A673 (cell line): ENCODE measurements at regions not wholly inside any gene's neighbourhood (a gene's known extent, or its start where the extent isn't known, plus 50 kb on each side); places are given as distances from the start of the nearest gene placed in this dataset.
"Not testable (repeated sequence)": the region's sequence is repeated elsewhere in the genome, so short reads cannot be mapped to it uniquely, and the experiment has no call there.

Experiments used
- BruUV-seq: library from RNA; stranded (reverse); fragments of 400-500 nt; replicated peaks from 2 replicates; lab custom pipeline; 2021; lab: Mats Ljungman, UMichigan
- CTCF ChIA-PET: fragments of 300-600 bp; sonication (Branson Sonifier 250); formaldehyde crosslinking; loops from one replicate; lab custom pipeline; 2022; ENCODE audit warnings: antibody characterized with exemption; lab: Charles Lee
- POLR2A ChIA-PET: fragments of 300-600 bp; sonication (Branson Sonifier 250); formaldehyde crosslinking; loops from one replicate; lab custom pipeline; 2022; ENCODE audit warnings: antibody characterized with exemption; ENCODE audit not compliant: low non-redundant PET; lab: Charles Lee
- DNase-seq: peaks from one replicate; pipeline ENCODE4 v3.0.0-alpha.2; 2015; ENCODE audit warnings: low spot score
- H3K27ac ChIP-seq: fragments of 200-600 bp; sonication (generic); 2 replicates; pipeline ENCODE4 v1.5.1; 2016; ENCODE audit warnings: mixed run types, low read depth, mild to moderate bottlenecking, mixed read lengths, antibody characterized with exemption, low read length; ENCODE audit not compliant: poor library complexity, severe bottlenecking
- H3K27me3 ChIP-seq: fragments of 200-600 bp; sonication (generic); replicated peaks from 2 replicates; pipeline ENCODE4 v1.6.1; 2017; ENCODE audit warnings: mixed run types, low read depth, mild to moderate bottlenecking, mixed read lengths, antibody characterized with exemption, low read length; ENCODE audit not compliant: insufficient read depth, poor library complexity
- H3K36me3 ChIP-seq: fragments of 200-600 bp; sonication (generic); 2 replicates; pipeline ENCODE4 v1.6.1; 2016; ENCODE audit warnings: mixed run types, mild to moderate bottlenecking, mixed read lengths, antibody characterized with exemption, low read length; ENCODE audit not compliant: insufficient read depth, poor library complexity, severe bottlenecking
- H3K4me1 ChIP-seq: fragments of 200-600 bp; sonication (generic); 2 replicates; pipeline ENCODE4 v1.6.1; 2017; ENCODE audit warnings: mixed run types, mild to moderate bottlenecking, mixed read lengths, antibody characterized with exemption, low read length; ENCODE audit not compliant: insufficient read depth, poor library complexity, severe bottlenecking
- H3K4me3 ChIP-seq: fragments of 200-600 bp; sonication (generic); 2 replicates; pipeline ENCODE4 v1.5.1; 2016; ENCODE audit warnings: low read depth, mixed run types, mild to moderate bottlenecking, mixed read lengths, low read length; ENCODE audit not compliant: poor library complexity, severe bottlenecking
- H3K9me3 ChIP-seq: fragments of 200-600 bp; sonication (generic); 2 replicates; pipeline ENCODE4 v1.6.1; 2016; ENCODE audit warnings: mixed run types, low read depth, mild to moderate bottlenecking, mixed read lengths, antibody characterized with exemption, low read length; ENCODE audit not compliant: poor library complexity, severe bottlenecking
- EZH2 ChIP-seq: fragments of 200-600 bp; sonication (generic); IDR thresholded peaks from 2 replicates; pipeline ENCODE4 v1.6.1; 2017; ENCODE audit warnings: borderline replicate concordance, low read depth, mild to moderate bottlenecking, mixed read lengths, antibody characterized with exemption, low read length; ENCODE audit not compliant: poor library complexity, severe bottlenecking
- intact Hi-C: fragments of 100-400 bp; cut with micrococcal nuclease; formaldehyde crosslinking; loops from one replicate; pipeline ENCODE4 v1.10.0; 2022; ENCODE audit not compliant: unreplicated experiment
- TF ChIP-seq, protein P1 (sequence below): fragments of 300-800, 200-600 bp; sonication (generic); conservative IDR thresholded peaks from 2 replicates; pipeline ENCODE4 v1.5.1; 2017; ENCODE audit warnings: low read depth, mild to moderate bottlenecking, antibody characterized with exemption, low read length, moderate library complexity, mixed read lengths

DNA sequence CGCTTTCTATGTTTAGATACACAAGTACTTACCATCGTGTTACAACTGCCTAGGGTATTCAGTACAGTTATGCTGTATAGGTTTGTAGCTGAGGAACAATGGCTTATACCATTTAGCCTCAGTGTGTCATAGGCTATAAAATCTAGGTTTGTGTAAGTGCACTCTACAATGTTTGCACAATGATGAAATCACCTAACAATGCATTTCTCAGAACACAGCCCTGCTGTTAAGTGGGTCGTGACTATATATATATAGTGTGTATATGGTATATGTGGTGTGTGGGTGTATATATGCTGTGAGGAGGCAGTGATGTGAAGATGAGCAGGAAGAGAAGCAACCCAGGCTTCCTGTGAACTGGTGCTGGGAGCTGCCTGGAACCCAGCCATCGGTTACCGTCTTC, 65.6 kb upstream of the MKI67 start:
- TF ChIP-seq, protein P1, sequence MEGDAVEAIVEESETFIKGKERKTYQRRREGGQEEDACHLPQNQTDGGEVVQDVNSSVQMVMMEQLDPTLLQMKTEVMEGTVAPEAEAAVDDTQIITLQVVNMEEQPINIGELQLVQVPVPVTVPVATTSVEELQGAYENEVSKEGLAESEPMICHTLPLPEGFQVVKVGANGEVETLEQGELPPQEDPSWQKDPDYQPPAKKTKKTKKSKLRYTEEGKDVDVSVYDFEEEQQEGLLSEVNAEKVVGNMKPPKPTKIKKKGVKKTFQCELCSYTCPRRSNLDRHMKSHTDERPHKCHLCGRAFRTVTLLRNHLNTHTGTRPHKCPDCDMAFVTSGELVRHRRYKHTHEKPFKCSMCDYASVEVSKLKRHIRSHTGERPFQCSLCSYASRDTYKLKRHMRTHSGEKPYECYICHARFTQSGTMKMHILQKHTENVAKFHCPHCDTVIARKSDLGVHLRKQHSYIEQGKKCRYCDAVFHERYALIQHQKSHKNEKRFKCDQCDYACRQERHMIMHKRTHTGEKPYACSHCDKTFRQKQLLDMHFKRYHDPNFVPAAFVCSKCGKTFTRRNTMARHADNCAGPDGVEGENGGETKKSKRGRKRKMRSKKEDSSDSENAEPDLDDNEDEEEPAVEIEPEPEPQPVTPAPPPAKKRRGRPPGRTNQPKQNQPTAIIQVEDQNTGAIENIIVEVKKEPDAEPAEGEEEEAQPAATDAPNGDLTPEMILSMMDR = no peak
- TF ChIP-seq EZH2 = no peak
- POLR2A ChIA-PET = no interaction called here
- Histone ChIP-seq H3K4me1 (no peaks in the 10 kb centered on the region), H3K9me3 (no peaks in the 10 kb centered on the region), H3K36me3 (no peaks in the 10 kb centered on the region), H3K27ac (no peak overlapping the region), H3K27me3 (peaks cover 28% of the 10 kb centered on the region), H3K4me3 (no peak overlapping the region)
- BruUV-seq = no TSS peak
- intact Hi-C loops = no loop called here
- no peak for DNase-seq
- CTCF ChIA-PET = no interaction called here

DNA sequence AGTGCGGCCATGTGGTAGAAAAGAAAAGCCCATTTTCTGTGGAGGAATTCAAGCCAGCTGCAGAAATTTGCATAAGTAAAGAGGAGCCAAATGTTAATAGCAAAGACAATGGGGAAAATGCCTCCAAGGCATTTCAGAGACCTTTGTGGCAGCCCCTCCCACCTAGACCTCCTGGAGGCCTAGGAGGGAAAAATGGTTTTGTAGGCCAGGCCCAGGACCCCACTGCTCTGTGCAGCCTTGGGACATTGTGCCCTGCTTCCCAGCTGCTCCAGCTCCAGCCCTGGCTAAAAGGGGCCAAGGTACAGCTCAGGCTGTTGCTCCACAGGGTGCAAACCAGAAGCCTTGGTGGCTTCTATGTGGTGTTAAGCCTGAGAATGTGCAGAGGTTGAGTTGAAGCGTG, 75.6 kb upstream of the MKI67 start:
- H3K4me1 ChIP-seq, DNase-seq, H3K27me3 ChIP-seq, H3K27ac ChIP-seq, BruUV-seq, intact Hi-C loops, H3K9me3 ChIP-seq, H3K4me3 ChIP-seq, H3K36me3 ChIP-seq, CTCF ChIA-PET, POLR2A ChIA-PET: not testable (repeated sequence)

DNA sequence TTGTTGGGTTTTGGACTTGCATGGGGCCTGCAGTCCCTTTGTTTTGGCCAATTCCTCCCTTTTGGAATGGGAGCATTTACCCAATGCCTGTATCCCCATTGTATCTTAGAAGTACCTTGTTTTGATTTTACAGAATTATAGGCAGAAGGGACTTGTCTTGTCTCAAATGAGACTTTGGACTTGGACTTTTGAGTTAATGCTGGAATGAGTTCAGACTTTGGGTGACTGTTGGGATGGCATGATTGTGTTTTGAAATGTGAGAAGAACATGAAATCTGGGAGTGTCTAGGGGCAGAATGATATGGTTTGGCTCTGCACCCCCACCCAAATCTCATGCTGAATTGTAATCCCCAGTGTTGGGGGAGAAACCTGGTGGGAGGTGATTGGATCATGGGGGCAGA, 76.8 kb upstream of the MKI67 start:
- Histone ChIP-seq H3K27me3 (no peaks in the 10 kb centered on the region), H3K36me3 (no peaks in the 10 kb centered on the region), H3K27ac (no peak overlapping the region), H3K4me3 (no peak overlapping the region), H3K9me3 (no peaks in the 10 kb centered on the region), H3K4me1 (no peaks in the 10 kb centered on the region)
- no peak for DNase-seq
- CTCF ChIA-PET = no interaction called here
- BruUV-seq = no TSS peak
- TF ChIP-seq, protein P1 = no peak
- TF ChIP-seq EZH2 = no peak
- POLR2A ChIA-PET = no interaction called here
- intact Hi-C loops = no loop called here

DNA sequence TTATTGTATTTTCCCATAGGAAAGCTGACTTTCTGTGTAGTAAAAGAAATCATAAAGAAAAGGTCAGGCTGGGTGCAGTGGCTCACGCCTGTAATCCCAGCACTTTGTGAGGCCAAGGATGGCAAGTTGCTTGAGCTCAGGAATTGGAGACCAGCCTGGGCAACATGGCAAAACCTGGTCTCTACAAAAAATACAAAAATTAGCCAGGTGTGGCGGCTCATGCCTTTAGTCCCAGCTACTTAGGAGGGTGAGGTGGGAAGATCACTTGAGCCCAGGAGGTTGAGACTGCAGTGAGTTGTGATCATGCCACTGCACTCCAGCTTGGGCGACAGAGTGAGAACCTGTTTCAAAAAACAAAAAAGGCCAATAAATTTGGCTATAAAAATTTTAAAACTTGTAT, 79.4 kb upstream of the MKI67 start:
- BruUV-seq, H3K27ac ChIP-seq, H3K4me3 ChIP-seq, H3K9me3 ChIP-seq, H3K4me1 ChIP-seq, intact Hi-C loops, POLR2A ChIA-PET, DNase-seq, H3K36me3 ChIP-seq, CTCF ChIA-PET, H3K27me3 ChIP-seq: not testable (repeated sequence)
